Trophoblast cell (in vitro differentiated cells and primary cell): ENCODE measurements at regions not wholly inside any gene's neighbourhood (a gene's known extent, or its start where the extent isn't known, plus 50 kb on each side); places are given as distances from the start of the nearest gene placed in this dataset.
"Not testable (repeated sequence)": the region's sequence is repeated elsewhere in the genome, so short reads cannot be mapped to it uniquely, and the experiment has no call there.

Experiments
- DNase-seq, 2 donors: peaks; one replicate each; pipeline ENCODE4 v3.0.0-alpha.2; 2016
- H2AFZ ChIP-seq: 2 replicates; pipeline ENCODE4 v1.6.1; 2013; ENCODE audit warnings: low read length, moderate library complexity, mild to moderate bottlenecking; ENCODE audit not compliant: insufficient read depth, poor library complexity
- H2AK5ac ChIP-seq: 2 replicates; pipeline ENCODE4 v1.6.1; 2013; ENCODE audit warnings: mild to moderate bottlenecking, low read length
- H2BK120ac ChIP-seq: 2 replicates; pipeline ENCODE4 v1.6.1; 2013; ENCODE audit warnings: low read length, mild to moderate bottlenecking, moderate library complexity; ENCODE audit not compliant: insufficient read depth, poor library complexity
- H2BK12ac ChIP-seq: 2 replicates; pipeline ENCODE4 v1.6.1; 2013; ENCODE audit warnings: mild to moderate bottlenecking, low read length, moderate library complexity
- H2BK5ac ChIP-seq: 2 replicates; pipeline ENCODE4 v1.6.1; 2013; ENCODE audit warnings: low read length, low read depth, moderate library complexity, mild to moderate bottlenecking; ENCODE audit not compliant: poor library complexity
- H3K14ac ChIP-seq: 2 replicates; pipeline ENCODE4 v1.6.1; 2013; ENCODE audit warnings: mild to moderate bottlenecking, low read length
- H3K18ac ChIP-seq: 2 replicates; pipeline ENCODE4 v1.6.1; 2013; ENCODE audit warnings: mild to moderate bottlenecking, low read length
- H3K23ac ChIP-seq: 2 replicates; pipeline ENCODE4 v1.6.1; 2013; ENCODE audit warnings: low read length
- H3K27ac ChIP-seq: 2 replicates; pipeline ENCODE4 v1.5.1; 2013; ENCODE audit warnings: low read depth, mild to moderate bottlenecking, inconsistent platforms, low read length, moderate library complexity
- H3K27me3 ChIP-seq: 2 replicates; pipeline ENCODE4 v1.6.1; 2013; ENCODE audit warnings: inconsistent platforms, mild to moderate bottlenecking, low read length, moderate library complexity; ENCODE audit not compliant: insufficient read depth
- H3K36me3 ChIP-seq, 2 experiments: 1 replicate in 1 of 2; 2 replicates in 1 of 2; pipeline ENCODE4 v1.6.1; 2013; ENCODE audit warnings: low read length in 2 of 2, mild to moderate bottlenecking in 2 of 2, moderate library complexity in 1 of 2; ENCODE audit not compliant: insufficient read depth in 2 of 2, control insufficient read depth in 1 of 2
- H3K4ac ChIP-seq: 2 replicates; pipeline ENCODE4 v1.6.1; 2013; ENCODE audit warnings: low read depth, mild to moderate bottlenecking, low read length, moderate library complexity
- H3K4me1 ChIP-seq, 2 experiments: 1 replicate in 1 of 2; 2 replicates in 1 of 2; pipeline ENCODE4 v1.6.1; 2013; ENCODE audit warnings: low read length in 2 of 2, mild to moderate bottlenecking in 2 of 2, moderate library complexity in 1 of 2; ENCODE audit not compliant: insufficient read depth in 2 of 2, control insufficient read depth in 1 of 2
- H3K4me2 ChIP-seq: 2 replicates; pipeline ENCODE4 v1.6.1; 2013; ENCODE audit warnings: inconsistent platforms, mild to moderate bottlenecking, low read length, moderate library complexity
- H3K4me3 ChIP-seq: 2 replicates; pipeline ENCODE4 v1.5.1; 2013; ENCODE audit warnings: mild to moderate bottlenecking, low read depth, low read length, inconsistent platforms
- H3K79me1 ChIP-seq: one replicate; pipeline ENCODE4 v1.6.1; 2013; ENCODE audit warnings: low read length
- H3K79me2 ChIP-seq: 2 replicates; pipeline ENCODE4 v1.6.1; 2013; ENCODE audit warnings: low read length, mild to moderate bottlenecking; ENCODE audit not compliant: control insufficient read depth, insufficient read depth, poor library complexity
- H3K9ac ChIP-seq: 2 replicates; pipeline ENCODE4 v1.6.1; 2013; ENCODE audit warnings: mild to moderate bottlenecking, low read length
- H3K9me3 ChIP-seq: 2 replicates; pipeline ENCODE4 v1.6.1; 2013; ENCODE audit warnings: low read depth, mild to moderate bottlenecking, control low read depth, inconsistent platforms, low read length; ENCODE audit not compliant: insufficient read depth
- H4K12ac ChIP-seq: 2 replicates; pipeline ENCODE4 v1.6.1; 2013; ENCODE audit warnings: low read depth, mild to moderate bottlenecking, low read length, moderate library complexity
- H4K8ac ChIP-seq: 2 replicates; pipeline ENCODE4 v1.6.1; 2013; ENCODE audit warnings: low read depth, mild to moderate bottlenecking, low read length, moderate library complexity
- H4K91ac ChIP-seq: one replicate; pipeline ENCODE4 v1.6.1; 2013; ENCODE audit warnings: low read depth, mild to moderate bottlenecking, low read length, moderate library complexity
- WGBS: extraction: QIAGEN DNeasy Blood & Tissue Kit; methylation state at CpG from one replicate; pipeline ENCODE4 v1.1.7; 2013; ENCODE audit warnings: missing lambda C conversion rate; ENCODE audit not compliant: insufficient read length, insufficient coverage; ENCODE audit errors: extremely low coverage; 5-methylcytosine and 5-hydroxymethylcytosine counted together

GRCh38 chr7:17053164-17053563 lies 171.4 kb upstream of the AGR3 start:
- H2BK12ac ChIP-seq, H3K9ac ChIP-seq, H3K4me1 ChIP-seq, H2BK120ac ChIP-seq, H3K36me3 ChIP-seq, H2BK5ac ChIP-seq, H3K4me2 ChIP-seq, H3K23ac ChIP-seq, H3K4me3 ChIP-seq, H3K79me1 ChIP-seq, H4K91ac ChIP-seq, H3K18ac ChIP-seq, H2AFZ ChIP-seq, H3K79me2 ChIP-seq, H4K12ac ChIP-seq, H3K27me3 ChIP-seq, H3K4ac ChIP-seq, DNase-seq, H4K8ac ChIP-seq, H3K14ac ChIP-seq, H3K27ac ChIP-seq, H3K9me3 ChIP-seq, H2AK5ac ChIP-seq: not testable (repeated sequence)
- WGBS = no CpG with 5 or more reads among the region's 9 CpGs

DNA sequence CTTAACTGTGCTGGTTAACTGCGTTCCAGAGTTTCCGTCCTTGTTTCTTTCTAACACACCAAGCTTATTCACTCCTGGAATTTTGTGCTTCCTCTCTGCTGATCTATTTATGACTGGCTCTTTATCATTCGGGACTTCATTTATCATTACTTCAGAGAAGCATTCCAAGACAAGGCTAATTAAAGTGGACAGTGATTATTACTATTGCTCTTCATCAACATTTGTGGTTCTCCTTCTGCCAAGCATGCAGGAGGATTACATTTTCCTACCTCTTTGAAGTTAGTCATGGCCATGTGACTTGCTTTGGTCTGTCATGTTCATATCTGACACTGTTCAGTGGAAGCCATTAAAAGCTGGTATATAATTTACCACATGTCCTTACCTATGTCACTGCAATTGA lies 172.4 kb upstream of the AGR3 start:
- Histone ChIP-seq H3K4me1 (no peaks in the 10 kb centered on the region), H2AK5ac (no peak overlapping the region), H3K79me2 (peaks cover 2% of the 10 kb centered on the region), H3K4me2 (no peak overlapping the region), H2AFZ (no peak overlapping the region), H2BK120ac (no peak overlapping the region), H2BK12ac (no peak overlapping the region), H2BK5ac (no peak overlapping the region), H3K36me3 (no peaks in the 10 kb centered on the region), H3K4ac (no peak overlapping the region), H3K14ac (no peak overlapping the region), H4K91ac (no peak overlapping the region), H4K12ac (no peak overlapping the region), H3K4me3 (no peak overlapping the region), H4K8ac (no peak overlapping the region), H3K27ac (no peak overlapping the region), H3K23ac (no peak overlapping the region), H3K9ac (no peak overlapping the region), H3K79me1 (peaks cover 2% of the 10 kb centered on the region), H3K18ac (no peak overlapping the region), H3K9me3 (peaks cover 2% of the 10 kb centered on the region), H3K27me3 (no peaks in the 10 kb centered on the region)
- no CpG with 5 or more reads among the region's 3 CpGs for WGBS
- peak in 1 of 2 donors; percentile 48 for DNase-seq

- Histone ChIP-seq H4K12ac (no peak overlapping the region), H3K4me1 (no peaks in the 10 kb centered on the region), H3K9ac (no peak overlapping the region), H3K4me3 (no peak overlapping the region), H3K36me3 (no peaks in the 10 kb centered on the region), H2BK5ac (no peak overlapping the region), H2AFZ (no peak overlapping the region), H3K4me2 (no peak overlapping the region), H3K79me2 (peaks cover 2% of the 10 kb centered on the region), H2BK12ac (no peak overlapping the region), H3K18ac (no peak overlapping the region), H3K9me3 (peaks cover 2% of the 10 kb centered on the region), H3K79me1 (peaks cover 2% of the 10 kb centered on the region), H4K91ac (no peak overlapping the region), H3K27me3 (no peaks in the 10 kb centered on the region), H4K8ac (no peak overlapping the region), H3K27ac (no peak overlapping the region), H3K14ac (no peak overlapping the region), H3K4ac (no peak overlapping the region), H2AK5ac (no peak overlapping the region), H3K23ac (no peak overlapping the region), H2BK120ac (no peak overlapping the region)
- no CpG with 5 or more reads among the region's 2 CpGs for WGBS
- peak; percentile 44 to 93 for DNase-seq
Observed at GRCh38 chr7:17054836-17055235, 173.1 kb upstream of the AGR3 start.

DNA sequence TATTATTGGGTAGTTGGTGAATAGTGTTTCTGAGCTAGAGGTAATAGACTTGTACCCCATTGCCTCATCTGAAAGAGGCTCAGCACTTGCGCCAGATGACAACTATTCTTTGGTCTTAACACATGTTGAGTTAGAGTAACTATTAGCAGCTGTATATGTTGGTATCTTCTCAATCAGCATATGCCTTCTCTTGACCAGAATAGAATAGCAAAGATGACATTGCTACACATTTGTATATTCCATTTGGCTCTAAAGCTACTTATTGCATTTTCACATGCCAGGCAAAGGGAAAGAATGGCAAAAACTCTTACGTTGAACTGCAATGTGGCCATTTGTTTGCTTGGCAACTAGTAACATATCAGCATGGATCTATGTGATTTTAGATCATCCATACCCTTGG lies 173.8 kb upstream of the AGR3 start:
- H2AFZ ChIP-seq = no peak overlapping the region
- H3K27me3 ChIP-seq = no peaks in the 10 kb centered on the region
- H2BK120ac ChIP-seq = no peak overlapping the region
- WGBS = no CpG with 5 or more reads among the region's 2 CpGs
- no peak overlapping the region for H4K8ac ChIP-seq
- no peak overlapping the region for H2BK12ac ChIP-seq
- H3K79me1 ChIP-seq = peaks cover 2% of the 10 kb centered on the region
- H3K4me2 ChIP-seq = no peak overlapping the region
- H3K27ac ChIP-seq = no peak overlapping the region
- H3K14ac ChIP-seq = no peak overlapping the region
- no peak overlapping the region for H3K4me3 ChIP-seq
- H3K18ac ChIP-seq = no peak overlapping the region
- no peak overlapping the region for H3K23ac ChIP-seq
- peaks cover 2% of the 10 kb centered on the region for H3K79me2 ChIP-seq
- H4K91ac ChIP-seq = no peak overlapping the region
- H4K12ac ChIP-seq = no peak overlapping the region
- H3K9ac ChIP-seq = no peak overlapping the region
- peaks cover 2% of the 10 kb centered on the region for H3K9me3 ChIP-seq
- no peak overlapping the region for H3K4ac ChIP-seq
- H3K4me1 ChIP-seq = no peaks in the 10 kb centered on the region
- H2AK5ac ChIP-seq = no peak overlapping the region
- DNase-seq = peak; percentile 37 to 93
- no peak overlapping the region for H2BK5ac ChIP-seq
- H3K36me3 ChIP-seq = no peaks in the 10 kb centered on the region
